IMR-90 (cell line): ENCODE measurements at regions not wholly inside any gene's neighbourhood (a gene's known extent, or its start where the extent isn't known, plus 50 kb on each side); places are given as distances from the start of the nearest gene placed in this dataset.

ENCODE experiments used
- ATAC-seq: fragments of 200-7000 bp; cut with Tn5 transposase; 2 replicates; pipeline ENCODE4 v1.9.1; 2020; ENCODE audit warnings: low read depth, mild to moderate bottlenecking, moderate library complexity
- BruUV-seq: library from RNA; stranded (reverse); fragments of 400-500 nt; replicated peaks from 2 replicates; lab custom pipeline; 2021; lab: Mats Ljungman, UMichigan
- CTCF ChIA-PET: fragments of 300-600 bp; formaldehyde crosslinking; extraction: SDS; loops from one replicate; lab custom pipeline; 2021; ENCODE audit warnings: antibody characterized with exemption; lab: Yijun Ruan, JAX
- POLR2A ChIA-PET: fragments of 300-600 bp; sonication (Branson Sonifier 250); formaldehyde crosslinking; loops from one replicate; lab custom pipeline; 2022; ENCODE audit warnings: antibody characterized with exemption; ENCODE audit not compliant: unreplicated experiment; lab: Charles Lee
- DNase-seq: peaks from one replicate; pipeline ENCODE4 v3.0.0; 2013
- H2AFZ ChIP-seq: replicated peaks from 2 replicates; pipeline ENCODE3; 2013; ENCODE audit warnings: low read length, mild to moderate bottlenecking; ENCODE audit not compliant: poor library complexity
- H2AK5ac ChIP-seq: 2 replicates; pipeline ENCODE4 v1.6.1; 2013; ENCODE audit warnings: low read depth, low read length, inconsistent platforms
- H2AK9ac ChIP-seq: replicated peaks from 2 replicates; pipeline ENCODE3; 2013; ENCODE audit warnings: mild to moderate bottlenecking, low read depth, low read length, moderate library complexity; ENCODE audit not compliant: poor library complexity
- H2BK120ac ChIP-seq: 2 replicates; pipeline ENCODE4 v1.6.1; 2013; ENCODE audit warnings: low read depth, low read length, inconsistent platforms
- H2BK15ac ChIP-seq: 3 replicates; pipeline ENCODE4 v1.6.1; 2013; ENCODE audit warnings: low read depth, low read length, inconsistent platforms
- H2BK20ac ChIP-seq: 2 replicates; pipeline ENCODE4 v1.6.1; 2013; ENCODE audit warnings: low read depth, mild to moderate bottlenecking, inconsistent platforms, low read length, moderate library complexity
- H2BK5ac ChIP-seq: 2 replicates; pipeline ENCODE4 v1.6.1; 2013; ENCODE audit warnings: mild to moderate bottlenecking, low read depth, low read length, inconsistent platforms; ENCODE audit not compliant: poor library complexity, severe bottlenecking
- H3K14ac ChIP-seq: replicated peaks from 2 replicates; pipeline ENCODE4 v1.6.1; 2013; ENCODE audit warnings: low read depth, low read length, inconsistent platforms
- H3K18ac ChIP-seq: 2 replicates; pipeline ENCODE4 v1.6.1; 2013; ENCODE audit warnings: low read depth, low read length, control low read depth
- H3K23ac ChIP-seq: 2 replicates; pipeline ENCODE4 v1.6.1; 2013; ENCODE audit warnings: low read depth, low read length, inconsistent platforms
- H3K27ac ChIP-seq: 2 replicates; pipeline ENCODE4 v1.5.1; 2013; ENCODE audit warnings: mild to moderate bottlenecking, control low read depth, low read length; ENCODE audit not compliant: insufficient read depth
- H3K27me3 ChIP-seq: 2 replicates; pipeline ENCODE4 v1.6.1; 2013; ENCODE audit warnings: low read length; ENCODE audit not compliant: control insufficient read depth, insufficient read depth
- H3K36me3 ChIP-seq: 2 replicates; pipeline ENCODE4 v1.6.1; 2013; ENCODE audit warnings: low read length, mixed read lengths; ENCODE audit not compliant: control insufficient read depth, insufficient read depth
- H3K4ac ChIP-seq: 2 replicates; pipeline ENCODE4 v1.6.1; 2013; ENCODE audit warnings: low read depth, low read length, inconsistent platforms
- H3K4me1 ChIP-seq: 2 replicates; pipeline ENCODE4 v1.6.1; 2013; ENCODE audit warnings: low read length, mixed read lengths; ENCODE audit not compliant: control insufficient read depth, insufficient read depth
- H3K4me2 ChIP-seq: 2 replicates; pipeline ENCODE4 v1.6.1; 2013; ENCODE audit warnings: low read depth, mild to moderate bottlenecking, control low read depth, low read length, moderate library complexity
- H3K4me3 ChIP-seq: 2 replicates; pipeline ENCODE4 v1.5.1; 2013; ENCODE audit warnings: low read depth, mild to moderate bottlenecking, control low read depth, low read length, moderate library complexity; ENCODE audit not compliant: insufficient read depth
- H3K56ac ChIP-seq: 2 replicates; pipeline ENCODE4 v1.6.1; 2013; ENCODE audit warnings: low read length, inconsistent platforms; ENCODE audit not compliant: insufficient read depth; ENCODE audit errors: extremely low read depth
- H3K79me1 ChIP-seq, 2 experiments: 2 replicates each; pipeline ENCODE4 v1.6.1; 2013; ENCODE audit warnings: low read length in 2 of 2, inconsistent platforms in 1 of 2, low read depth in 1 of 2
- H3K9ac ChIP-seq: 2 replicates; pipeline ENCODE4 v1.6.1; 2013; ENCODE audit warnings: low read depth, low read length, control low read depth
- H3K9me1 ChIP-seq: 2 replicates; pipeline ENCODE4 v1.6.1; 2013; ENCODE audit warnings: low read length, inconsistent platforms; ENCODE audit not compliant: insufficient read depth
- H3K9me3 ChIP-seq: 2 replicates; pipeline ENCODE4 v1.6.1; 2013; ENCODE audit warnings: low read length; ENCODE audit not compliant: control insufficient read depth, insufficient read depth
- H4K20me1 ChIP-seq: 2 replicates; pipeline ENCODE4 v1.6.1; 2013; ENCODE audit warnings: low read length, inconsistent platforms; ENCODE audit not compliant: insufficient read depth
- H4K5ac ChIP-seq: 2 replicates; pipeline ENCODE4 v1.6.1; 2013; ENCODE audit warnings: mild to moderate bottlenecking, low read depth, low read length, control low read depth
- H4K8ac ChIP-seq, 2 experiments: 2 replicates each; pipeline ENCODE4 v1.6.1; 2013; ENCODE audit warnings: low read depth in 2 of 2, low read length in 2 of 2, control low read depth in 1 of 2, inconsistent platforms in 1 of 2
- H4K91ac ChIP-seq: 2 replicates; pipeline ENCODE4 v1.6.1; 2013; ENCODE audit warnings: low read depth, low read length, inconsistent platforms; ENCODE audit not compliant: insufficient read depth
- CHD1 ChIP-seq: IDR thresholded peaks from 2 replicates; pipeline ENCODE4 v1.6.1; 2012; ENCODE audit warnings: low read depth, low read length, improper control_type of control experiment
- CTCF ChIP-seq: conservative IDR thresholded peaks from 2 replicates; pipeline ENCODE4 v1.5.1; 2012; ENCODE audit warnings: mild to moderate bottlenecking, low read depth, low read length, improper control_type of control experiment
- FOS ChIP-seq: fragments of 150-350 bp; IDR thresholded peaks from 2 replicates; pipeline ENCODE4 v1.6.1; 2016; ENCODE audit warnings: low read depth, low read length
- MAZ ChIP-seq: IDR thresholded peaks from 2 replicates; pipeline ENCODE4 v1.6.1; 2012; ENCODE audit warnings: low read depth, mild to moderate bottlenecking, low read length, improper control_type of control experiment, moderate library complexity, borderline replicate concordance
- MXI1 ChIP-seq: IDR thresholded peaks from 2 replicates; pipeline ENCODE4 v1.6.1; 2012; ENCODE audit warnings: low read depth, mild to moderate bottlenecking, low read length, moderate library complexity, borderline replicate concordance
- NFE2L2 ChIP-seq: fragments of 150-350 bp; IDR thresholded peaks from 2 replicates; pipeline ENCODE4 v1.6.1; 2016; ENCODE audit warnings: low read depth, mild to moderate bottlenecking, low read length
- POLR2A ChIP-seq: IDR thresholded peaks from 2 replicates; pipeline ENCODE4 v1.6.1; 2012; ENCODE audit warnings: mild to moderate bottlenecking, low read depth, low read length
- RAD21 ChIP-seq: IDR thresholded peaks from 2 replicates; pipeline ENCODE4 v1.6.1; 2012; ENCODE audit warnings: low read length, improper control_type of control experiment
- RCOR1 ChIP-seq: IDR thresholded peaks from 2 replicates; pipeline ENCODE4 v1.6.1; 2012; ENCODE audit warnings: mild to moderate bottlenecking, low read length, improper control_type of control experiment; ENCODE audit not compliant: insufficient replicate concordance
- RFX5 ChIP-seq: IDR thresholded peaks from 2 replicates; pipeline ENCODE4 v1.8.0; 2012; ENCODE audit warnings: low read depth, mild to moderate bottlenecking, low read length, moderate library complexity
- SMC3 ChIP-seq: fragments of 150-350 bp; IDR thresholded peaks from 2 replicates; pipeline ENCODE4 v1.6.1; 2016; ENCODE audit warnings: low read depth, mild to moderate bottlenecking, antibody characterized with exemption, low read length, moderate library complexity
- WGBS, 2 experiments: methylation state at CpG; one replicate each; pipeline versions ENCODE4 v1.1.5 to v1.1.7; 2013; ENCODE audit warnings: missing lambda C conversion rate in 2 of 2; ENCODE audit not compliant: insufficient read length in 1 of 2; ENCODE audit errors: extremely low coverage in 2 of 2; 5-methylcytosine and 5-hydroxymethylcytosine counted together
- dilution Hi-C: fragments of 300-500 bp; cut with HindIII; formaldehyde crosslinking; loops from one replicate; pipeline ENCODE4 v1.14.3; 2018; ENCODE audit warnings: low sequenced_read_pairs; ENCODE audit not compliant: unreplicated experiment
- in situ Hi-C: fragments of 300-500 bp; cut with MboI; formaldehyde crosslinking; loops from 3 replicates; pipeline ENCODE4 v1.14.3; 2019; ENCODE audit warnings: low sequenced_read_pairs, inconsistent platforms, mixed read lengths
- intact Hi-C: fragments of 100-400 bp; cut with micrococcal nuclease; formaldehyde crosslinking; loops from 2 replicates; pipeline ENCODE4 v1.10.0; 2022

- no peak for TF ChIP-seq CHD1
- no peak for TF ChIP-seq RFX5
- no peak for TF ChIP-seq NFE2L2
These were observed 210.0 kb upstream of the STK26 start (continued) for GRCh38 chrX:131812847-131813825.

DNA sequence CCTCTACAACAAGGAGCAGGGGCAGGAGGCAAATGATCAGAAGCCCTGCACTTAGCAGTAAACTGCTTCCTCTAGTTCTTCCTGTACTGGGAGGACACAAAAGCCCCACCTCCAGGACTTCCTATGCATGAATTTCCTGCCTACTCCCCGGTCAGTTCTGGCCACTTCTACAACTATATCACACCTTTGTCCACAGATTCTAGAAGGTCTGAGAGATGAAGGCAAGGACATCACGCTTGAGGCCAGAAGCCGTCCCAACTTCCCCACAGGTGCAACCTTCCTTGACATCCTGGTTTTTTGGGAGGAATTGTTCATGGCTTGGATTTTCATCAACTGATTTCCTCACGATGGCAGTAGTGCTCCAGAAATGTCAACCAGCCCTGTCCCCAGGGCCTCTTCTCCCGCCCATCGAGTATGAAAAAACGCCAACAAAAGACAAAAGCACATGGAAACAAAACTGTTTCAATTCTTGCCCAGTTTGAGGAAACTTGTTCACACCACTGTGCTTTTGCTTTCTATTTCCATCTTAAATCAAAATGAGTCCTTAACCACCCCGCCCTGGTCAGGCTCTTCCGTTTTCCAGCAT, 206.5 kb upstream of the STK26 start:
- dilution Hi-C loops (no loop called here), intact Hi-C loops (loop anchor here (2.0 kb wide), 1 partner anchor 38 kb away; no protein-coding TSS in a partner anchor), in situ Hi-C loops (no loop called here)
- no peaks in the 10 kb centered on the region for H3K79me1 ChIP-seq
- BruUV-seq, result no TSS peak
- no peak overlapping the region for H4K5ac ChIP-seq
- H3K14ac ChIP-seq, result no peak overlapping the region
- POLR2A ChIA-PET, result no interaction called here
- 40% methylated on average over 1 of the region's 9 CpGs; no CpG with 5 or more reads in 1 of the 2 experiments for WGBS, 2 experiments
- no peak overlapping the region for H2BK5ac ChIP-seq
- H3K9ac ChIP-seq, result 0 out of 2 replicates have a peak overlapping the region, but pooled peaks have one; percentile 14
- H2BK15ac ChIP-seq, result no peak overlapping the region
- H3K4me3 ChIP-seq, result peak overlapping the region; percentile 50
- H4K20me1 ChIP-seq, result no peaks in the 10 kb centered on the region
- H3K27ac ChIP-seq, result no peak overlapping the region
- no peak overlapping the region for H2AK5ac ChIP-seq
- no peaks in the 10 kb centered on the region for H3K36me3 ChIP-seq
- no peak overlapping the region for H2BK20ac ChIP-seq
- CTCF ChIA-PET, result no interaction called here
- TF ChIP-seq CTCF, result peak; percentile 54
- TF ChIP-seq RCOR1, result no peak
- no peak for TF ChIP-seq CHD1
- no peak for TF ChIP-seq FOS
- TF ChIP-seq MAZ, result peak; percentile 91
- TF ChIP-seq RAD21, result peak; percentile 69
- no peak for TF ChIP-seq MXI1
- TF ChIP-seq SMC3, result peak; percentile 17; the same call in 1 of the 2 replicates
- TF ChIP-seq POLR2A, result no peak
- ATAC-seq (peak; percentile 51), DNase-seq (peak; percentile 74)
- no peak overlapping the region for H3K4ac ChIP-seq
- H3K9me3 ChIP-seq, result no peaks in the 10 kb centered on the region
- H3K18ac ChIP-seq, result no peak overlapping the region
- H2BK120ac ChIP-seq, result no peak overlapping the region
- no peak overlapping the region for H4K91ac ChIP-seq
- H2AFZ ChIP-seq, result peak overlapping the region; percentile 71
- H3K4me2 ChIP-seq, result peak overlapping the region; percentile 76
- H4K8ac ChIP-seq, result no peak overlapping the region
- no peaks in the 10 kb centered on the region for H3K27me3 ChIP-seq
- H3K23ac ChIP-seq, result no peak overlapping the region
- peak overlapping the region; percentile 55 for H2AK9ac ChIP-seq
- H3K4me1 ChIP-seq, result no peaks in the 10 kb centered on the region
- H3K56ac ChIP-seq, result no peak overlapping the region
- H3K9me1 ChIP-seq, result no peaks in the 10 kb centered on the region
